Calu3 (cell line): ENCODE measurements at regions not wholly inside any gene's neighbourhood (a gene's known extent, or its start where the extent isn't known, plus 50 kb on each side); places are given as distances from the start of the nearest gene placed in this dataset.

Source experiments
- BruUV-seq: library from RNA; stranded (reverse); fragments of 400-500 nt; replicated peaks from 2 replicates; lab custom pipeline; 2021; lab: Mats Ljungman, UMichigan
- CTCF ChIA-PET: fragments of 300-600 bp; sonication (Branson Sonifier 250); formaldehyde crosslinking; loops from one replicate; lab custom pipeline; 2022; ENCODE audit warnings: antibody characterized with exemption; lab: Charles Lee
- DNase-seq: peaks from one replicate; pipeline ENCODE4 v3.0.0; 2022
- H3K27ac Mint-ChIP-seq: one replicate; pipeline ENCODE4 v1.8.0; 2022; ENCODE audit warnings: mixed read lengths; ENCODE audit not compliant: unreplicated experiment
- H3K27me3 Mint-ChIP-seq: one replicate; pipeline ENCODE4 v1.8.0; 2022; ENCODE audit warnings: mixed read lengths; ENCODE audit not compliant: unreplicated experiment
- H3K36me3 Mint-ChIP-seq: one replicate; pipeline ENCODE4 v1.8.0; 2022; ENCODE audit warnings: mild to moderate bottlenecking, moderate library complexity, mixed read lengths; ENCODE audit not compliant: insufficient read depth, unreplicated experiment
- H3K4me1 Mint-ChIP-seq: one replicate; pipeline ENCODE4 v1.8.0; 2022; ENCODE audit warnings: mild to moderate bottlenecking, low read depth, mixed read lengths; ENCODE audit not compliant: unreplicated experiment
- H3K4me3 Mint-ChIP-seq: one replicate; pipeline ENCODE4 v1.8.0; 2022; ENCODE audit warnings: mild to moderate bottlenecking, low read depth, moderate library complexity, mixed read lengths; ENCODE audit not compliant: unreplicated experiment
- H3K9me3 Mint-ChIP-seq: one replicate; pipeline ENCODE4 v1.8.0; 2022; ENCODE audit warnings: low read depth, mixed read lengths; ENCODE audit not compliant: unreplicated experiment
- CTCF ChIP-seq: fragments of 200-600 bp; IDR thresholded peaks from one replicate; pipeline ENCODE4 v1.8.0; 2022; ENCODE audit warnings: antibody characterized with exemption; ENCODE audit not compliant: unreplicated experiment
- intact Hi-C: fragments of 100-400 bp; cut with micrococcal nuclease; formaldehyde crosslinking; loops from one replicate; pipeline ENCODE4 v1.10.0; 2022; ENCODE audit not compliant: unreplicated experiment

- Mint-ChIP-seq H3K4me1 (peaks cover 14% of the 10 kb centered on the region), H3K27ac (no peak overlapping the region), H3K9me3 (no peaks in the 10 kb centered on the region), H3K4me3 (no peak overlapping the region), H3K36me3 (peaks cover 5% of the 10 kb centered on the region), H3K27me3 (no peaks in the 10 kb centered on the region)
- BruUV-seq = no TSS peak
- no peak for DNase-seq
- intact Hi-C loops = no loop called here
- CTCF ChIA-PET = no interaction called here
- no peak for TF ChIP-seq CTCF
Observed at GRCh38 chr3:72388117-72388516, 460.1 kb downstream of the SHQ1 start.

- H3K4me3 Mint-ChIP-seq = no peak overlapping the region
- no peaks in the 10 kb centered on the region for H3K27me3 Mint-ChIP-seq
- H3K36me3 Mint-ChIP-seq = peaks cover 5% of the 10 kb centered on the region
- CTCF ChIA-PET = no interaction called here
- no peaks in the 10 kb centered on the region for H3K9me3 Mint-ChIP-seq
- DNase-seq = no peak
- TF ChIP-seq CTCF = no peak
- no TSS peak for BruUV-seq
- peaks cover 25% of the 10 kb centered on the region for H3K4me1 Mint-ChIP-seq
- no peak overlapping the region for H3K27ac Mint-ChIP-seq
- intact Hi-C loops = no loop called here
Observed at GRCh38 chr3:72386327-72387000, 461.8 kb downstream of the SHQ1 start.

DNA sequence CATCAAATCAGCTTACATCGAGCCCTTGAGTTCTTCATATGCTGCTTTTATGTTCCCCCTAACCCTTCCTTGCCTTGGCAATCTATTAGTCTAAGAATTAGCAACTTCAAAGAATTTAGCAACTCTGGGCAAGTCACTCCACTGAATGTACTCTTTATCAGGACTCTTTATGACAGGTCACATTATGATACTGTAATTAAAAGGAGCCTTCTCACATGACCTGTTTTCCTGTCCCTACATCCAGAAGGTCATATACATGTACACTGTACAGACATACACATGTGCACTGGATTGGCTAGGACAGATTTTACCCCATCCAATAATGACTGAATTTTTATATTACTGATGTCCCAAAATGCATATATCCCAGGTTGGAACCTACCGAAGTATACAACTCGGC, 463.1 kb downstream of the SHQ1 start:
- Mint-ChIP-seq H3K4me1 (peaks cover 27% of the 10 kb centered on the region), H3K9me3 (no peaks in the 10 kb centered on the region), H3K27ac (no peak overlapping the region), H3K36me3 (peaks cover 5% of the 10 kb centered on the region), H3K4me3 (no peak overlapping the region), H3K27me3 (no peaks in the 10 kb centered on the region)
- intact Hi-C loops = no loop called here
- no peak for TF ChIP-seq CTCF
- CTCF ChIA-PET = no interaction called here
- BruUV-seq = no TSS peak
- DNase-seq = no peak

- Mint-ChIP-seq H3K27ac (no peak overlapping the region), H3K36me3 (peaks cover 5% of the 10 kb centered on the region), H3K27me3 (no peaks in the 10 kb centered on the region), H3K4me1 (peaks cover 27% of the 10 kb centered on the region), H3K9me3 (no peaks in the 10 kb centered on the region), H3K4me3 (no peak overlapping the region)
- BruUV-seq = no TSS peak
- no peak for TF ChIP-seq CTCF
- DNase-seq = no peak
- CTCF ChIA-PET = no interaction called here
- intact Hi-C loops = loop anchor here (5.0 kb wide), 1 partner anchor 438 kb away; no protein-coding TSS in a partner anchor
Observed at GRCh38 chr3:72384602-72385001, 463.6 kb downstream of the SHQ1 start.
